K562 (cell line): ENCODE measurements at regions not wholly inside any gene's neighbourhood (a gene's known extent, or its start where the extent isn't known, plus 50 kb on each side); places are given as distances from the start of the nearest gene placed in this dataset.

Experiments
- ATAC-seq: fragments of 200-7000 bp; cut with Tn5 transposase; 3 replicates; pipeline ENCODE4 v1.9.1; 2020; ENCODE audit warnings: moderate library complexity
- BruUV-seq: library from RNA; stranded (reverse); fragments of 400-500 nt; replicated peaks from 2 replicates; lab custom pipeline; 2021; lab: Mats Ljungman, UMichigan
- CTCF ChIA-PET: fragments of 300-600 bp; formaldehyde crosslinking; extraction: SDS; loops from one replicate; lab custom pipeline; 2021; ENCODE audit warnings: low intra/inter-chr PET ratio; lab: Yijun Ruan, JAX
- POLR2A ChIA-PET: fragments of 300-600, 350-650 bp; sonication (Branson Sonifier 250); formaldehyde crosslinking; extraction: SDS; loops from one replicate; lab custom pipeline; 2021; ENCODE audit warnings: antibody characterized with exemption, inconsistent platforms; lab: Yijun Ruan, JAX
- DNase-seq, 4 experiments: peaks; one replicate each; pipeline versions ENCODE4 v3.0.0 to v3.0.0-alpha.2; 2011 to 2018; ENCODE audit warnings: low spot score in 3 of 4, mixed read lengths in 3 of 4; ENCODE audit errors: extremely low read depth in 1 of 4
- FAIRE-seq: peaks from 2 replicates; lab custom pipeline; 2011; peaks lifted over from hg19 to GRCh38; lab: Jason Lieb, UNC
- H2AFZ ChIP-seq: 2 replicates; pipeline ENCODE4 v1.6.0; 2011; ENCODE audit warnings: low read depth, low read length, control low read depth, inconsistent platforms
- H3K27ac ChIP-seq: fragments of 200-600 bp; 3 replicates; pipeline ENCODE4 v1.8.0; 2011; ENCODE audit warnings: low read depth, mild to moderate bottlenecking, control low read depth, inconsistent platforms, low read length, moderate library complexity, mixed read lengths; ENCODE audit errors: extremely low read depth
- H3K27me3 ChIP-seq, 2 experiments: fragments of 300-600 bp in 1 of 2; 2 replicates in 1 of 2; 3 replicates in 1 of 2; pipeline versions ENCODE4 v1.6.0 to v1.8.0; 2011; ENCODE audit warnings: inconsistent platforms in 2 of 2, low read length in 2 of 2, mild to moderate bottlenecking in 1 of 2, mixed read lengths in 1 of 2, moderate library complexity in 1 of 2; ENCODE audit not compliant: control insufficient read depth in 2 of 2, insufficient read depth in 2 of 2
- H3K36me3 ChIP-seq: fragments of 300-600 bp; 3 replicates; pipeline ENCODE4 v1.8.0; 2011; ENCODE audit warnings: mild to moderate bottlenecking, low read length, inconsistent platforms; ENCODE audit not compliant: control insufficient read depth, insufficient read depth
- H3K4me1 ChIP-seq, 2 experiments: fragments of 200-600 bp in 1 of 2; replicated peaks in 1 of 2; 2 replicates in 1 of 2; 3 replicates in 1 of 2; pipeline versions ENCODE4 v1.5.1 to v1.8.0; 2011; ENCODE audit warnings: inconsistent platforms in 2 of 2, low read length in 2 of 2, mild to moderate bottlenecking in 1 of 2, mixed read lengths in 1 of 2, moderate library complexity in 1 of 2; ENCODE audit not compliant: control insufficient read depth in 2 of 2, insufficient read depth in 2 of 2
- H3K4me2 ChIP-seq: 2 replicates; pipeline ENCODE4 v1.6.1; 2011; ENCODE audit warnings: low read length, control low read depth, inconsistent platforms, mixed read lengths; ENCODE audit not compliant: insufficient read depth
- H3K4me3 ChIP-seq: fragments of 200-600 bp; sonication (generic), shearing (Covaris generic); 2 replicates; pipeline ENCODE4 v1.5.1; 2016; ENCODE audit warnings: control low read depth, inconsistent platforms
- H3K79me2 ChIP-seq: fragments of 200-600 bp; 3 replicates; pipeline ENCODE4 v1.8.0; 2011; ENCODE audit warnings: low read length, inconsistent platforms; ENCODE audit not compliant: control insufficient read depth, insufficient read depth
- H3K9ac ChIP-seq, 2 experiments: 2 replicates each; pipeline versions ENCODE4 v1.6.0 to v1.6.1; 2011; ENCODE audit warnings: low read depth in 2 of 2, low read length in 2 of 2, control low read depth in 1 of 2, inconsistent platforms in 1 of 2, mild to moderate bottlenecking in 1 of 2, mixed read lengths in 1 of 2; ENCODE audit not compliant: insufficient read depth in 1 of 2
- H3K9me1 ChIP-seq: one replicate; pipeline ENCODE4 v1.6.0; 2011; ENCODE audit warnings: inconsistent platforms, mild to moderate bottlenecking, low read length, moderate library complexity; ENCODE audit not compliant: control insufficient read depth, insufficient read depth
- H3K9me3 ChIP-seq: replicated peaks from 2 replicates; pipeline ENCODE4 v1.5.1; 2011; ENCODE audit warnings: low read depth, low read length, inconsistent platforms; ENCODE audit not compliant: control insufficient read depth, insufficient read depth
- H4K20me1 ChIP-seq: replicated peaks from 2 replicates; pipeline ENCODE4 v1.6.1; 2011; ENCODE audit warnings: low read length, inconsistent platforms, mixed read lengths; ENCODE audit not compliant: control insufficient read depth, insufficient read depth
- E2F1 ChIP-seq: sonication (generic); formaldehyde crosslinking; IDR thresholded peaks from 2 replicates; pipeline ENCODE4 v1.8.1; 2023; ENCODE audit warnings: mild to moderate bottlenecking, missing genetic modification reagents, moderate library complexity
- EP300 ChIP-seq: IDR thresholded peaks from 2 replicates; pipeline ENCODE4 v1.6.1; 2012; ENCODE audit warnings: low read length, improper control_type of control experiment
- ESRRB ChIP-seq: fragments of 250-450 bp; sonication (Bioruptor Pico); IDR thresholded peaks from 2 replicates; pipeline ENCODE4 v1.5.0; 2020; ENCODE audit warnings: mild to moderate bottlenecking, moderate library complexity, borderline replicate concordance
- NCOA1 ChIP-seq: fragments of 450-650 bp; IDR thresholded peaks from 2 replicates; pipeline ENCODE4 v1.6.1; 2016; ENCODE audit warnings: low read depth
- ZNF431 ChIP-seq: sonication (generic); formaldehyde crosslinking; IDR thresholded peaks from 2 replicates; pipeline ENCODE4 v1.8.0; 2022; ENCODE audit warnings: mild to moderate bottlenecking, missing genetic modification reagents
- ZSCAN32 ChIP-seq: fragments of 450-650 bp; formaldehyde crosslinking; IDR thresholded peaks from 2 replicates; pipeline ENCODE4 v1.4.0; 2020; ENCODE audit warnings: mild to moderate bottlenecking, moderate library complexity
- WGBS: fragments of 100-300 bp; shearing (Covaris generic); methylation state at CpG from one replicate; pipeline ENCODE4 v1.1.6; 2016; ENCODE audit warnings: low coverage, mixed read lengths; ENCODE audit not compliant: insufficient coverage; ENCODE audit errors: missing lambda C conversion rate; 5-methylcytosine and 5-hydroxymethylcytosine counted together
- in situ Hi-C: fragments of 300-500 bp; cut with MboI; formaldehyde crosslinking; loops from 4 replicates; pipeline ENCODE4 v1.15.0; 2018; ENCODE audit warnings: inconsistent platforms, mixed read lengths
- intact Hi-C: fragments of 100-400 bp; cut with micrococcal nuclease; formaldehyde crosslinking; loops from 2 replicates; pipeline ENCODE4 v1.14.2; 2022

- FAIRE-seq, result no peak
- BruUV-seq, result no TSS peak
These were observed 189.1 kb downstream of the SREK1 start for GRCh38 chr5:66333192-66333591.

More at GRCh38 chr5:66333192-66333591, 189.1 kb downstream of the SREK1 start:
- TF ChIP-seq E2F1, result no peak
- TF ChIP-seq NCOA1, result no peak
- TF ChIP-seq ZSCAN32, result no peak
- no peak for TF ChIP-seq ZNF431 (CRISPR knock-in tag)
- TF ChIP-seq EP300, result no peak
- no peak for TF ChIP-seq ESRRB (CRISPR knock-in tag)
- no peaks in the 10 kb centered on the region for H3K27me3 ChIP-seq
- ATAC-seq (no peak), DNase-seq (no peak)
- H3K9me3 ChIP-seq, result no peaks in the 10 kb centered on the region
- no peaks in the 10 kb centered on the region; the same call in 1 of the 2 replicates for H4K20me1 ChIP-seq
- ChIA-PET CTCF (no interaction called here), POLR2A (interaction anchor here (0.6 kb wide), 1 partner anchor 62 kb away, joined by 3 read pairs; no protein-coding TSS in a partner anchor)
- intact Hi-C loops, result no loop called here
- H3K79me2 ChIP-seq, result no peaks in the 10 kb centered on the region
- no peaks in the 10 kb centered on the region for H3K4me1 ChIP-seq
- no peaks in the 10 kb centered on the region for H3K9me1 ChIP-seq
- H2AFZ ChIP-seq, result no peak overlapping the region
- 0% methylated on average over 2 of the region's 3 CpGs for WGBS
- no peaks in the 10 kb centered on the region for H3K36me3 ChIP-seq
- H3K9ac ChIP-seq, result no peak overlapping the region
- H3K4me2 ChIP-seq, result no peak overlapping the region
- in situ Hi-C loops, result no loop called here
- H3K4me3 ChIP-seq, result no peak overlapping the region
- H3K27ac ChIP-seq, result no peak overlapping the region
